GM19468 (cell line): ENCODE measurements at regions not wholly inside any gene's neighbourhood (a gene's known extent, or its start where the extent isn't known, plus 50 kb on each side); places are given as distances from the start of the nearest gene placed in this dataset.
"Not testable (repeated sequence)": the region's sequence is repeated elsewhere in the genome, so short reads cannot be mapped to it uniquely, and the experiment has no call there.

Experiments used
- ATAC-seq: cut with Tn5 transposase; IDR thresholded peaks from one replicate; pipeline ENCODE4 v1.9.1; 2021; ENCODE audit warnings: mild to moderate bottlenecking, moderate library complexity, moderate number of reproducible peaks; ENCODE audit not compliant: unreplicated experiment; ENCODE audit errors: extremely low read depth

DNA sequence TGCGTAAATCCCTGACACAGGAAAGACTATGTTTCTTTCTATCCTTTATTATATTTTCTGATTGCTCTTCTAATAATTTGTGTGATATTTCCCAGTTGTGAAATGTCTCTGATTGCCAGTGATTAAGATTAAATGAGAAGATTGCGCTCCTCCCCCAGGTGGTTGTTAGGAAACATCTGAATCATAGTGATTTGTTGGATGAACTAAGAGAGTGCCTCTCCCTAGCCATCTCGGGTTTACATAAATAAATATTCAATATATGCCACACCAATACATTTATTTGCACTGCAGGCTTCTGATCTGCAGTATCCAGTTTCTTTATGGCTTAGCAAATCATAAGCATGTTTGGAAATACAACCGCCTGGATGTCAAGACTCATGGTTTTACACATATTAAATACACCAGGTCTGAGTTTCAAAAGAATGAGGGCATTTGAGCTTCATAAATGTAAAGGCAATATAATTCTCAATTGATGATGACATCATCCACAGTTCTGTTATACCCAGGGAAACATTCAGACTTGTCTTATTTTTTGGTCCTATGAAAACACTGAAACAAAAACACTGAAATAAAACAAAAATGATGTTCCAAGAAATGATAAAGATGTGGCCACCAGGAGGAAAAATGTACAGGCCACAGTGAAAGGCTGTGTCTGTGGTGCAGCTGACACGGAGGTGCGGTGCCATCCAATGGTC lies 826.7 kb upstream of the ACVR2A start:
- no peak for ATAC-seq

- ATAC-seq: no peak
These were observed 828.6 kb upstream of the ACVR2A start for GRCh38 chr2:147016181-147016580.

DNA sequence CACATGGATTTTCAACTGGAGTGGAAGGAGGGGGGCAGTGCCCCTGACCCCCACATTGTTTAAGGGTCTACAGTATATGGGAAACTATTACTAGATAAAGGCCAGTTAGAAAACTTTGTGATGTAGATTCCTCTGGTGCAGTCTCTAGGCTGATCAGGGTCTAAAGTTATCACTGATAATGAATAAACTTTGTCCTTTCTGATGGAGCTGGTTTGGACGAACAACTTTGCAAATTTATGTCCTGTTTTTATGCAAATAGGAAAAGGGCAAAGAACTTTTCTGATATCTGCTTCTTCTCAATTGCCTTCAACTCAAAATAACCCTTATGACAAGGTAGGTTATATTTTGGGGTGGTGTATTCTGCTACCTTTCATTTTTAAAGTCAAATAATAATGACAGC lies 829.2 kb upstream of the ACVR2A start:
- ATAC-seq: no peak

DNA sequence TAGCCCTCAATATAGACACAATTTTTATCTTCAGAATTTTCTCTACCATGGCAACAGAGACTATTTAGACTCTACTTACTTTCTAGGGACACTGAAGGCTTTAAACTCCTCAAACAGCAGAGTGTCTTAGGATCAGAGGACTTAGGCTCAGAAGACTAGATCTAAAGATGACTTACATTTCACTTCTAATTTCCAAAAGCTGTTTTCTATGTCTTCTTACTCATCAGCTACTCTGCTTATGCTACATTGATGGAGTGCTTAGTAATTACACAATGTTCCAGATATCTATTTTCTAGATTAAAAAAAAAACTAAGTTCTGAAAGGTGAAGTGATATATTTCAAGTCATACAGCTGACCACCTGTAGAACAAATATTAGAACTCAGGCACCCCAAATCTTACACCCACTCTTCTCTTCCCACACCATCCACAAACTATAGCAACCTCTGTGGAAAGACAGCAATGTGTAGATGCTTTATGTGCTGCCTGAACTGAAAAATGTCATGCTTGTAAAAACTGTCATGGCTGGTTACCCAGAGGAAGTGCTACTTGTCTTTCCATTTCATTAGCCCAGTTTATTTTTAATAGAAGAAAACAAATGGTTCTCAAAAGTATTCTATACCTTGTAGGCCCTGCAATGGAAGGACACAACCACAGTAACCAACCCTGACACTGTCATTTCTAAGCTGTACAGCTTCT lies 831.0 kb upstream of the ACVR2A start:
- no peak for ATAC-seq

- no peak for ATAC-seq
These were observed 836.3 kb upstream of the ACVR2A start for GRCh38 chr2:147008481-147008880.

DNA sequence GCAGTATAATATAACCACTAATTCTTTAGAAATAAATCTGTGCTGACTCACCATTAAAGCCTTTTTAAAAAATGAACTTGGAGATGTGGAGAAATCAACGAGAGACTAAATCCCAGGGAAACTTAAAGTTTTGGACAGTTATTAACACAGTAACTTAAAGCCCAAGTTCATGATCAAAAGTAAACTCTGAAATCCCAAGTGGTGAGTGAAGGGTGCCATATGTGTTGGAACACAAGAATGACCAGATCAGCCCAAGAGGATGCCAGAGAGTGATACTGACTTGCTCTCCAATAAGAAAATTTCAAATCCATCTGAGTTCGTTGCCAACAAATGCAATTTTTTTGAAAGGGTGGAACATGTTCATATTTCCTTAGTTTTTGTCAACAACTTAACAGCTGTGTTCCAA lies 838.1 kb upstream of the ACVR2A start:
- no peak for ATAC-seq

DNA sequence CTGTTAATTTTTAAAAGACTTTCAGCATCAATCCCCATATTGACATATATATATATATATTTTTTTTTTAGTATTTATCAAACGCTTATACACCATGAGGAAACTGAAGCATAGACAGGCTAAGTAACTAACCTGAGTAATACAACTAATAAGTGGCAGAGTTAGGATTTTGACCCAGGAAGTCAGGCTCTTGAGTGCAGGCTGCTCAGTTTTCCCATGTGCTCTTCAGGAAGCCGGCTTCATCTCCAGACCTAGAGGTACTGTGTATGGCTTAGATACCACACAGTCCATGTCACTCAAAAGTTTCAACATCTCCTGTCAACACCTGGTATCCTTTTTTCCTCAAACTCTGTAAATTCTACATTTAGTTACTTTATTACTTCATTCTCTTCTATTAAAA lies 841.7 kb upstream of the ACVR2A start:
- no peak for ATAC-seq

GRCh38 chr2:147002256-147002655 lies 842.6 kb upstream of the ACVR2A start:
- ATAC-seq: no peak

DNA sequence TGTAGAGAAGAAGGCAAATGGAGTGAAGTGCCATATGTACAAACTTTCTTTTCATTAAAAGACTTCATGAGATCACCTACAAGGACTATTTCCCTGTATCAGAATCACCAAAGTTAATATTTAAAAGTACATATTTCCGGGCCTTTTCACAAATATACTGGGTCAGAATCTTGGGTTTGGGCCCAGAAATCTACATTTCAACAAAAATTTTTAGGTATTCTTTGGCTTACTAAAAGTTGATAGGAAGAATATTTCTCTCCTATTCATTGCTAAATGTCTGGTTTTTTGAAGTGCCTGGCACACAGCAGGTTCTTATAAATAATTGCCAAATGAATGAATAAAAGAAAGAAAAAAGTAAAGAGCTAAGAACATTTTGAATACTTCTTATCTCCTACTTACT lies 843.8 kb upstream of the ACVR2A start:
- no peak for ATAC-seq

- ATAC-seq: not testable (repeated sequence)
These were observed 844.7 kb upstream of the ACVR2A start for GRCh38 chr2:147000151-147000550.

DNA sequence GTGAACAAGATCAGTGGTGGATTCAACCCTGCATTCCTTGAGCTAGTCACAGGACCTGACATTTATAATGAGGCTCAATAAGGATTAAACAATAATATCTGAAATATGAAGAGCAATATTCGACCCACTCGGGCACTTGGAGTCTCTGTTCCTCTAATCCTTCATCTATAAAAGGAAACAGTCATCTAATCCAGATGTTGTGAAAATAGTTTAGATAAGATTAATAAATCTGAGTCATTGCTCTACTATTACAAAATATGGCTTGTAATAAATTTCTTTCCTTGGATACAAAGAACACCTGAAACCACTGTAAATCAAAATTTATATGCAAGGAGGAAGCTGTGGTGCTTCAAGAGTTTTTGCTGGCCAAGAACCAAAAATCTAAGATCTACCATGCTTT lies 846.9 kb upstream of the ACVR2A start:
- no peak for ATAC-seq

DNA sequence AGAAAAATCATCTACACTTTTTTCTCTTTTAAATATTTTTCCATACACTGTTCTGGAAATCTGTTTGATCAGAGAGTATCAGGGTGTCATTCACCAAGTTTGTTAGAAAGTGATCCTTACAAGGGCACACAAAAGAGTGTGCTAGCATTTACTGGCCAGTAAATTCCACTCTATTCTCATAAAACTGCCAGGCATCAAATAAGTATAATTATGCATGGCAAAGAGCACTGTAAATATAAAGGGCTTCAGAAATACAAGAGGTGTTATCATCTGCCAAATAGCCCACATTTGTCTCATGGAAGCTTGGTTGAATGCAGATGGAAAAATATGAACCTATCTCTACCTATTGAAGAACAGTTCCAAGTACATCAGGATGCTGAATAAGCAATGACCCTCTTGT lies 847.3 kb upstream of the ACVR2A start:
- no peak for ATAC-seq

DNA sequence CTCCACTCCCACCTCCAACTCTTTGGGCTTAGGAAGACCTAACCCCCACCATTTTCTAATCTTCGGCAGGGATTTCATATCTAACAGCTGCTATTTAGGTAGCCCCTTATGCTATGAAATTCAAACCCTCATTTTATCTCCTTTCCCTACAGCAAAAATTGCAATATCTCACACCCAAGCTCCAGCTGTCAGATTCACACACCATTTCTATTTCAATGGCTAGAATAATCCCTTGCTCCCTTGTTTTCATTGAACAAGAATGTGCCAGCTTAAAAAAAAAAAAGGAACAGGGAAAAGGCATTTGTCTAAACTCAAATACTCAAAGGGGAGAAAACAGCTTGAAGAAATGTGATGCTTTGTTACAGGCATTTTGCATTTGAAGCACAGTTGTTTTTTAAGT lies 850.6 kb upstream of the ACVR2A start:
- ATAC-seq: no peak

DNA sequence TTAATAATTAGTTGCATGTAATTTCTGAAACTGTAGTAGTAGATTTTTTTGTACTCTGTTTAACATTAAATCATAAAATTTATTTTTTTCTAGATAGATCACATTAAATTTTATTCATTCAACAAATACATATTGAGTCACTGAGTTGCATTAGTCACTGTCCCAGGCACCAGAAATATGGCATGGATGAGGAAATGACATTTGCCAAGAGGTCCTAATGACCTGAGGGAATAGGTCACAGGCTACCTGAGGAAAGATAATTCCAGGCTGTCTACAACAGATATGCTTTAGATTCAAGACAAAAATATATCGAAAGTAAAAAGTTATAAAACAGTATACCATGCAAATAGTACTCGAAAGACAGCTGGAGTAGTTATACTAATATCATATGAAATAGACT lies 852.4 kb upstream of the ACVR2A start:
- ATAC-seq: no peak

- ATAC-seq: no peak
These were observed 852.8 kb upstream of the ACVR2A start for GRCh38 chr2:146992057-146992456.

DNA sequence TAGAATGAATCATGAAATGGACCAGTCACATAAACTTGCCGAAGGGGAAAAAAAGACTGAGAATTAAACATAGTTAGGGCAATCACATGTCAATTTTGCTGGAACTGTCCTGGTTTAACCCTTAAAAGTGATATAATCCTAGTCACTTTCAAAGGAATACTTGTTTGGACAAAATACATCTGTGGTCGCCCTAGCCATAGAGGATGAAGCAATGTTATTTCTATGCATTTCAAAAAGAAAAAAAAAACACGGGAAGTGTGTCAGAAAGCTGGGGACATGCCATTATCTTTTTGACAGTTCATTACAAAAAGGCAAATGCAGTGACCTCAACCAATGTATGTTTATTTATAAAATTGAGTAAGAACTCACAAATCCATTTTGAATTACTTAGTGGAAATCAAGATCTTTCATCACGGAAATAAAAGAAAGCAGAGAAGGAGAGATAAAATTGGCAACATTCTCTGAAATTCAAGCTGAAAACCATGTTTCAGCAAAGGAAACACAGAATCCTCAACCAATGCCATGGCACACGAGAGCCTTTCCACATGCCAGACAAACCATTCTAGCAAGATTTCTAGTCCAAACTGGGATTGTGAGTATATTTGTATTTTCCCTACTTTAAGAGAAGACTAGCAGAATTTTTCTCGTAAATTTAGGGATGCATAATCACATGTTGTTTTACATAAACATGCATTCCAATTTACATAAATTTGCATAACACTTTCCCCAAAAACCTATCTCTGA lies 854.3 kb upstream of the ACVR2A start:
- ATAC-seq: no peak

DNA sequence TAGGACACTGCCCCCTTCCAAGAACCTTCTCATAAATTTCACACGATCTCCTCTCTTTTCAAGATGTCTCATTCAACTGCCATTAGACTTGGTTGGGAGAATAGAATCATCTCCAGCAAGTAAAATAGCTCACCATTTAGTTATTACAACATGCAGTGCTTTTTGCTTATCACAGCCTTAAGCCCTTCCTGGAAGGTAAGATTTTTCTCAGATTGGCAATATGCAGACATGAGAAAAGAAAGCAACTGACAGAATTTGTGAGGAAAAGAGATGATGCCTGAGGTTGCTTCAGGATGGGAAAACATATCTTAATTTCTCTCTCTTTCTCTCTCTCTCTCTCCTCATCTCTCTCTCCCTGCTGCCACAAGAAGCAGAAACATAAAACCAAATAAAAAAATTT lies 855.1 kb upstream of the ACVR2A start:
- ATAC-seq: no peak

GRCh38 chr2:146987996-146988395 lies 856.8 kb upstream of the ACVR2A start:
- ATAC-seq: no peak

DNA sequence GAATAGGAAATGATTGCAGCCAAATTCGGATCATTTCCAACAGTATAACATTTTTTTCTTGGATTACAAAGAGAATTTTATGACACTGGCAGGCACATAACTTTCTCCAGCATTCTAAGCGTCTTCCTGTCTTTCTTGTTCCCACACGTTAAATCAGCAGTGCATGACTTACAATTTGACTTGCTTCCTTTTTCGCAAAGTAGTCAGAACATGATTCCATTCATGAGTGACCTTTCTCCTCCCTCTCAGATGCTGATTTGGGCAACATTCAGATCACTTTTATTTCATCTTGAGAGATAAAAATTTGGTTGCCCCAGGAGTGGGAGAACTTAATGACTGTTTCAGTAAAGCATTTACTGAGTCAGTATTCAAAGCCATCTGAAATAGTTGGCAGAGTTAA lies 858.7 kb upstream of the ACVR2A start:
- ATAC-seq: no peak

- no peak for ATAC-seq
These were observed 859.1 kb upstream of the ACVR2A start for GRCh38 chr2:146985753-146986152.

DNA sequence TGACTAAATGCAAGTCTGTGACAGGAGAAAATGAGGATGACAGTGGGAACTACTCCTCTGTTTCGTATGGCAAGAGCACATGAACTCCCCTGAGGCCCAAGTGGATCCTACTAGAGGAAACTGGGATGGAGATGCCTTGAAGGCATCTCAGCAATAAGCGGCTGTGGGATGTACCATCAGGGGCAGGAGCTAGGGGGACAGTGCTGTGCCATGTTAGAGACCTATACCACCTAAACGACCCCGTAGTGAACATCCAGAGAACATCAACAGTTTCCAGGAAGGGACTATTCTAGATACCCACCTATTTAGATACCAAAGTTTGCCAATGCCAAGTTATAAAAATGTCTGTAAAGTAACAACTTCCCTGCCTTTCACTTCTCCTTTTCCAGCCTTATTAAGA lies 860.8 kb upstream of the ACVR2A start:
- no peak for ATAC-seq
